ENCODE measurements at regions not wholly inside any gene's neighbourhood (a gene's known extent, or its start where the extent isn't known, plus 50 kb on each side); places are given as distances from the start of the nearest gene placed in this dataset.
"Not testable (repeated sequence)": the region's sequence is repeated elsewhere in the genome, so short reads cannot be mapped to it uniquely, and the experiment has no call there.

GRCh38 chrX:115388879-115389278 lies 99.4 kb downstream of the LUZP4 start:
- FAIRE-seq (no peak), DNase-seq (ENCODE audit: insufficient read length, low spot score) (no peak)
- no peak for TF ChIP-seq POLR2A (IDR thresholded peaks at IDR 0.05; ENCODE audit: low read depth, low read length)

GRCh38 chrX:115390078-115390477 lies 100.6 kb downstream of the LUZP4 start:
- no peak for TF ChIP-seq POLR2A (IDR thresholded peaks at IDR 0.05; ENCODE audit: low read depth, low read length)
- DNase-seq (ENCODE audit: insufficient read length, low spot score) (no peak), FAIRE-seq (no peak)

- FAIRE-seq (no peak), DNase-seq (ENCODE audit: insufficient read length, low spot score) (no peak)
- no peak for TF ChIP-seq POLR2A (IDR thresholded peaks at IDR 0.05; ENCODE audit: low read depth, low read length)
Observed at GRCh38 chrX:115392031-115392430, 102.5 kb downstream of the LUZP4 start.

- DNase-seq (ENCODE audit: insufficient read length, low spot score) (no peak), FAIRE-seq (no peak)
- no peak for TF ChIP-seq POLR2A (IDR thresholded peaks at IDR 0.05; ENCODE audit: low read depth, low read length)
Observed at GRCh38 chrX:115392871-115393270, 103.4 kb downstream of the LUZP4 start.

- no peak for DNase-seq (ENCODE audit: insufficient read length, low spot score)
- FAIRE-seq = peak; percentile 74
- TF ChIP-seq POLR2A (IDR thresholded peaks at IDR 0.05; ENCODE audit: low read depth, low read length) = no peak
Observed at GRCh38 chrX:115393271-115393670, 103.8 kb downstream of the LUZP4 start.

GRCh38 chrX:115394806-115395205 lies 105.3 kb downstream of the LUZP4 start:
- DNase-seq (ENCODE audit: insufficient read length, low spot score); FAIRE-seq: not testable (repeated sequence)

- FAIRE-seq (no peak), DNase-seq (ENCODE audit: insufficient read length, low spot score) (no peak)
- TF ChIP-seq POLR2A (IDR thresholded peaks at IDR 0.05; ENCODE audit: low read depth, low read length) = no peak
Observed at GRCh38 chrX:115399306-115399705, 109.8 kb downstream of the LUZP4 start.

- no peak for DNase-seq (ENCODE audit: insufficient read length, low spot score)
- FAIRE-seq = no peak
Observed at GRCh38 chrX:115400960-115401359, 111.4 kb downstream of the LUZP4 start.

GRCh38 chrX:115402299-115402698 lies 112.8 kb downstream of the LUZP4 start:
- no peak for DNase-seq (ENCODE audit: insufficient read length, low spot score)
- no peak for TF ChIP-seq POLR2A (IDR thresholded peaks at IDR 0.05; ENCODE audit: low read depth, low read length)
- FAIRE-seq = no peak

More at GRCh38 chrX:115400960-115401359, 111.4 kb downstream of the LUZP4 start:
- no peak for TF ChIP-seq POLR2A (IDR thresholded peaks at IDR 0.05; ENCODE audit: low read depth, low read length)

GRCh38 chrX:115408771-115409400 lies 119.4 kb downstream of the LUZP4 start:
- no peak for TF ChIP-seq POLR2A (IDR thresholded peaks at IDR 0.05; ENCODE audit: low read depth, low read length)
- DNase-seq (ENCODE audit: insufficient read length, low spot score) = no peak
- FAIRE-seq = no peak

GRCh38 chrX:115409551-115409950 lies 120.0 kb downstream of the LUZP4 start:
- DNase-seq (ENCODE audit: insufficient read length, low spot score) (no peak), FAIRE-seq (no peak)
- no peak for TF ChIP-seq POLR2A (IDR thresholded peaks at IDR 0.05; ENCODE audit: low read depth, low read length)

GRCh38 chrX:115410731-115411428 lies 121.4 kb downstream of the LUZP4 start:
- TF ChIP-seq POLR2A (IDR thresholded peaks at IDR 0.05; ENCODE audit: low read depth, low read length) = no peak
- DNase-seq (ENCODE audit: insufficient read length, low spot score) (no peak), FAIRE-seq (no peak)

GRCh38 chrX:115413246-115413878 lies 123.8 kb downstream of the LUZP4 start:
- no peak for FAIRE-seq
- DNase-seq (ENCODE audit: insufficient read length, low spot score) = no peak
- no peak for TF ChIP-seq POLR2A (IDR thresholded peaks at IDR 0.05; ENCODE audit: low read depth, low read length)

GRCh38 chrX:115419069-115419468 lies 129.6 kb downstream of the LUZP4 start:
- FAIRE-seq = no peak
- no peak for DNase-seq (ENCODE audit: insufficient read length, low spot score)
- TF ChIP-seq POLR2A (IDR thresholded peaks at IDR 0.05; ENCODE audit: low read depth, low read length) = no peak

GRCh38 chrX:115423086-115423485 lies 133.6 kb downstream of the LUZP4 start:
- DNase-seq (ENCODE audit: insufficient read length, low spot score) (no peak), FAIRE-seq (no peak)
- no peak for TF ChIP-seq POLR2A (IDR thresholded peaks at IDR 0.05; ENCODE audit: low read depth, low read length)
